ENCODE measurements at regions not wholly inside any gene's neighbourhood (a gene's known extent, or its start where the extent isn't known, plus 50 kb on each side); places are given as distances from the start of the nearest gene placed in this dataset.

- Histone ChIP-seq H3K27me3 (replicated peaks in 1 of 2; ENCODE audit: control insufficient read depth in 2 of 2, extremely low read depth in 1 of 2, insufficient read depth in 2 of 2, low read length in 1 of 2) (no peaks in the 10 kb centered on the region), H3K4me3 (ENCODE audit: control insufficient read depth in 1 of 2, extremely low read depth in 1 of 2, low read length in 1 of 2) (no peak overlapping the region), H3K27ac (ENCODE audit: low read length) (no peak overlapping the region), H3K36me3 (ENCODE audit: control insufficient read depth in 2 of 2, extremely low read depth in 1 of 2, insufficient read depth in 1 of 2, low read length in 1 of 2) (no peaks in the 10 kb centered on the region), H3K4me1 (ENCODE audit: control insufficient read depth in 1 of 2, extremely low read depth in 1 of 2, insufficient read depth in 2 of 2, low read length in 2 of 2) (no peaks in the 10 kb centered on the region), H3K9me3 (no peaks in the 10 kb centered on the region)
- ATAC-seq (replicated peaks in 1 of 4) (no peak), DNase-seq (no peak)
- peaks cover 9 to 24% (median 22%) of the 10 kb centered on the region in 3 donors for H3K9me3 Mint-ChIP-seq
- POLR2A ChIA-PET: no interaction called here
- no peak overlapping the region for H3K4me3 Mint-ChIP-seq
- CTCF ChIA-PET: no interaction called here
- no peaks in the 10 kb centered on the region for H3K36me3 Mint-ChIP-seq
- no peak overlapping the region for H3K27ac Mint-ChIP-seq
- H3K27me3 Mint-ChIP-seq: no peaks in the 10 kb centered on the region
- H3K4me1 Mint-ChIP-seq: no peaks in the 10 kb centered on the region
- WGBS (ENCODE audit: insufficient coverage): no CpG with 5 or more reads among the region's 1 CpG
Observed at GRCh38 chr13:83024232-83024631, 858.0 kb downstream of the SLITRK1 start.

GRCh38 chr13:83019986-83020385 is 862.3 kb downstream of the SLITRK1 start:
- ATAC-seq (replicated peaks in 1 of 4) (no peak), DNase-seq (no peak)
- H3K4me3 Mint-ChIP-seq: no peak overlapping the region
- Histone ChIP-seq H3K9me3 (no peaks in the 10 kb centered on the region), H3K36me3 (ENCODE audit: control insufficient read depth in 2 of 2, extremely low read depth in 1 of 2, insufficient read depth in 1 of 2, low read length in 1 of 2) (no peaks in the 10 kb centered on the region), H3K4me1 (ENCODE audit: control insufficient read depth in 1 of 2, extremely low read depth in 1 of 2, insufficient read depth in 2 of 2, low read length in 2 of 2) (no peaks in the 10 kb centered on the region), H3K27ac (ENCODE audit: low read length) (no peak overlapping the region), H3K4me3 (ENCODE audit: control insufficient read depth in 1 of 2, extremely low read depth in 1 of 2, low read length in 1 of 2) (no peak overlapping the region), H3K27me3 (replicated peaks in 1 of 2; ENCODE audit: control insufficient read depth in 2 of 2, extremely low read depth in 1 of 2, insufficient read depth in 2 of 2, low read length in 1 of 2) (no peaks in the 10 kb centered on the region)
- H3K4me1 Mint-ChIP-seq: no peaks in the 10 kb centered on the region
- POLR2A ChIA-PET: no interaction called here
- CTCF ChIA-PET: no interaction called here
- peaks cover 10 to 22% (median 11%) of the 10 kb centered on the region in 3 donors for H3K9me3 Mint-ChIP-seq
- H3K27me3 Mint-ChIP-seq: no peaks in the 10 kb centered on the region
- no peak overlapping the region for H3K27ac Mint-ChIP-seq
- WGBS (ENCODE audit: insufficient coverage): 82% methylated on average over 3 of the region's 4 CpGs
- no peaks in the 10 kb centered on the region for H3K36me3 Mint-ChIP-seq

GRCh38 chr13:83009987-83010386 is 872.3 kb downstream of the SLITRK1 start:
- ATAC-seq (replicated peaks in 1 of 4): no peak
- H3K27ac Mint-ChIP-seq: no peak overlapping the region

GRCh38 chr13:83008212-83008929 is 873.9 kb downstream of the SLITRK1 start:
- H3K27me3 Mint-ChIP-seq: no peaks in the 10 kb centered on the region
- H3K4me1 Mint-ChIP-seq: no peaks in the 10 kb centered on the region
- peaks cover 4 to 19% (median 5%) of the 10 kb centered on the region in 3 donors for H3K9me3 Mint-ChIP-seq
- no peaks in the 10 kb centered on the region for H3K4me1 ChIP-seq (ENCODE audit: control insufficient read depth in 1 of 2, extremely low read depth in 1 of 2, insufficient read depth in 2 of 2, low read length in 2 of 2)
- no peaks in the 10 kb centered on the region for H3K36me3 Mint-ChIP-seq
- H3K9me3 ChIP-seq: no peaks in the 10 kb centered on the region
- WGBS (ENCODE audit: insufficient coverage): no CpG with 5 or more reads among the region's 3 CpGs
- DNase-seq (no peak), ATAC-seq (replicated peaks in 1 of 4) (no peak)
- no peak overlapping the region for H3K4me3 ChIP-seq (ENCODE audit: control insufficient read depth in 1 of 2, extremely low read depth in 1 of 2, low read length in 1 of 2)
- ChIA-PET CTCF (no interaction called here), POLR2A (no interaction called here)
- no peak overlapping the region for H3K4me3 Mint-ChIP-seq
- no peaks in the 10 kb centered on the region for H3K27me3 ChIP-seq (replicated peaks in 1 of 2; ENCODE audit: control insufficient read depth in 2 of 2, extremely low read depth in 1 of 2, insufficient read depth in 2 of 2, low read length in 1 of 2)
- no peak overlapping the region for H3K27ac Mint-ChIP-seq
- H3K36me3 ChIP-seq (ENCODE audit: control insufficient read depth in 2 of 2, extremely low read depth in 1 of 2, insufficient read depth in 1 of 2, low read length in 1 of 2): no peaks in the 10 kb centered on the region
- H3K27ac ChIP-seq (ENCODE audit: low read length): no peak overlapping the region

More at GRCh38 chr13:83009987-83010386, 872.3 kb downstream of the SLITRK1 start:
- Histone ChIP-seq H3K27ac (ENCODE audit: low read length) (no peak overlapping the region), H3K4me1 (ENCODE audit: control insufficient read depth in 1 of 2, extremely low read depth in 1 of 2, insufficient read depth in 2 of 2, low read length in 2 of 2) (no peaks in the 10 kb centered on the region), H3K27me3 (replicated peaks in 1 of 2; ENCODE audit: control insufficient read depth in 2 of 2, extremely low read depth in 1 of 2, insufficient read depth in 2 of 2, low read length in 1 of 2) (no peaks in the 10 kb centered on the region), H3K36me3 (ENCODE audit: control insufficient read depth in 2 of 2, extremely low read depth in 1 of 2, insufficient read depth in 1 of 2, low read length in 1 of 2) (no peaks in the 10 kb centered on the region), H3K9me3 (no peaks in the 10 kb centered on the region), H3K4me3 (ENCODE audit: control insufficient read depth in 1 of 2, extremely low read depth in 1 of 2, low read length in 1 of 2) (no peak overlapping the region)
- 70% methylated on average over 1 of the region's 2 CpGs for WGBS (ENCODE audit: insufficient coverage)
- H3K4me1 Mint-ChIP-seq: no peaks in the 10 kb centered on the region
- CTCF ChIA-PET: no interaction called here
- POLR2A ChIA-PET: no interaction called here
- H3K36me3 Mint-ChIP-seq: no peaks in the 10 kb centered on the region
- H3K9me3 Mint-ChIP-seq: peaks cover 0 to 27% (median 6%) of the 10 kb centered on the region in 3 donors
- no peak for DNase-seq
- no peak overlapping the region for H3K4me3 Mint-ChIP-seq
- no peaks in the 10 kb centered on the region for H3K27me3 Mint-ChIP-seq

- Histone ChIP-seq H3K9me3 (no peaks in the 10 kb centered on the region), H3K27me3 (replicated peaks in 1 of 2; ENCODE audit: control insufficient read depth in 2 of 2, extremely low read depth in 1 of 2, insufficient read depth in 2 of 2, low read length in 1 of 2) (no peaks in the 10 kb centered on the region), H3K27ac (ENCODE audit: low read length) (no peak overlapping the region), H3K4me3 (ENCODE audit: control insufficient read depth in 1 of 2, extremely low read depth in 1 of 2, low read length in 1 of 2) (no peak overlapping the region), H3K36me3 (ENCODE audit: control insufficient read depth in 2 of 2, extremely low read depth in 1 of 2, insufficient read depth in 1 of 2, low read length in 1 of 2) (no peaks in the 10 kb centered on the region), H3K4me1 (ENCODE audit: control insufficient read depth in 1 of 2, extremely low read depth in 1 of 2, insufficient read depth in 2 of 2, low read length in 2 of 2) (no peaks in the 10 kb centered on the region)
- ChIA-PET POLR2A (no interaction called here), CTCF (no interaction called here)
- no peaks in the 10 kb centered on the region for H3K27me3 Mint-ChIP-seq
- DNase-seq (no peak), ATAC-seq (replicated peaks in 1 of 4) (no peak)
- H3K36me3 Mint-ChIP-seq: no peaks in the 10 kb centered on the region
- H3K9me3 Mint-ChIP-seq: peaks cover 4 to 19% (median 5%) of the 10 kb centered on the region in 3 donors
- H3K27ac Mint-ChIP-seq: no peak overlapping the region
- H3K4me3 Mint-ChIP-seq: no peak overlapping the region
- no peaks in the 10 kb centered on the region for H3K4me1 Mint-ChIP-seq
Observed at GRCh38 chr13:83007226-83007625, 875.0 kb downstream of the SLITRK1 start.

GRCh38 chr13:83003185-83003584 is 879.1 kb downstream of the SLITRK1 start:
- H3K9me3 Mint-ChIP-seq: peaks cover 4 to 18% (median 10%) of the 10 kb centered on the region in 3 donors
- POLR2A ChIA-PET: no interaction called here
- H3K4me1 Mint-ChIP-seq: no peaks in the 10 kb centered on the region
- Histone ChIP-seq H3K27ac (ENCODE audit: low read length) (no peak overlapping the region), H3K9me3 (no peaks in the 10 kb centered on the region), H3K4me3 (ENCODE audit: control insufficient read depth in 1 of 2, extremely low read depth in 1 of 2, low read length in 1 of 2) (no peak overlapping the region), H3K4me1 (ENCODE audit: control insufficient read depth in 1 of 2, extremely low read depth in 1 of 2, insufficient read depth in 2 of 2, low read length in 2 of 2) (no peaks in the 10 kb centered on the region), H3K27me3 (replicated peaks in 1 of 2; ENCODE audit: control insufficient read depth in 2 of 2, extremely low read depth in 1 of 2, insufficient read depth in 2 of 2, low read length in 1 of 2) (no peaks in the 10 kb centered on the region), H3K36me3 (ENCODE audit: control insufficient read depth in 2 of 2, extremely low read depth in 1 of 2, insufficient read depth in 1 of 2, low read length in 1 of 2) (no peaks in the 10 kb centered on the region)
- no peaks in the 10 kb centered on the region for H3K27me3 Mint-ChIP-seq
- no peak overlapping the region for H3K4me3 Mint-ChIP-seq
- no peak for ATAC-seq (replicated peaks in 1 of 4)
- H3K27ac Mint-ChIP-seq: no peak overlapping the region
- CTCF ChIA-PET: no interaction called here
- no peaks in the 10 kb centered on the region for H3K36me3 Mint-ChIP-seq
- no peak for DNase-seq

- ChIA-PET POLR2A (no interaction called here), CTCF (no interaction called here)
- WGBS (ENCODE audit: insufficient coverage): no CpG with 5 or more reads among the region's 2 CpGs
- H3K27ac ChIP-seq (ENCODE audit: low read length): no peak overlapping the region
- Mint-ChIP-seq H3K9me3 (peaks cover 3 to 11% (median 3%) of the 10 kb centered on the region in 3 donors), H3K4me1 (no peaks in the 10 kb centered on the region), H3K27ac (no peak overlapping the region), H3K27me3 (no peaks in the 10 kb centered on the region), H3K4me3 (no peak overlapping the region), H3K36me3 (no peaks in the 10 kb centered on the region)
- no peak overlapping the region for H3K4me3 ChIP-seq (ENCODE audit: control insufficient read depth in 1 of 2, extremely low read depth in 1 of 2, low read length in 1 of 2)
- ATAC-seq (replicated peaks in 1 of 4) (no peak), DNase-seq (no peak)
- no peaks in the 10 kb centered on the region for H3K27me3 ChIP-seq (replicated peaks in 1 of 2; ENCODE audit: control insufficient read depth in 2 of 2, extremely low read depth in 1 of 2, insufficient read depth in 2 of 2, low read length in 1 of 2)
- H3K9me3 ChIP-seq: peaks cover 2% of the 10 kb centered on the region
- no peaks in the 10 kb centered on the region for H3K4me1 ChIP-seq (ENCODE audit: control insufficient read depth in 1 of 2, extremely low read depth in 1 of 2, insufficient read depth in 2 of 2, low read length in 2 of 2)
- no peaks in the 10 kb centered on the region for H3K36me3 ChIP-seq (ENCODE audit: control insufficient read depth in 2 of 2, extremely low read depth in 1 of 2, insufficient read depth in 1 of 2, low read length in 1 of 2)
Observed at GRCh38 chr13:82993417-82993816, 888.9 kb downstream of the SLITRK1 start.
